HG02678 (cell line): ENCODE measurements at regions not wholly inside any gene's neighbourhood (a gene's known extent, or its start where the extent isn't known, plus 50 kb on each side); places are given as distances from the start of the nearest gene placed in this dataset.

Source experiments
- ATAC-seq: cut with Tn5 transposase; IDR thresholded peaks from one replicate; pipeline ENCODE4 v1.9.1; 2021; ENCODE audit warnings: mild to moderate bottlenecking, moderate library complexity; ENCODE audit not compliant: unreplicated experiment

DNA sequence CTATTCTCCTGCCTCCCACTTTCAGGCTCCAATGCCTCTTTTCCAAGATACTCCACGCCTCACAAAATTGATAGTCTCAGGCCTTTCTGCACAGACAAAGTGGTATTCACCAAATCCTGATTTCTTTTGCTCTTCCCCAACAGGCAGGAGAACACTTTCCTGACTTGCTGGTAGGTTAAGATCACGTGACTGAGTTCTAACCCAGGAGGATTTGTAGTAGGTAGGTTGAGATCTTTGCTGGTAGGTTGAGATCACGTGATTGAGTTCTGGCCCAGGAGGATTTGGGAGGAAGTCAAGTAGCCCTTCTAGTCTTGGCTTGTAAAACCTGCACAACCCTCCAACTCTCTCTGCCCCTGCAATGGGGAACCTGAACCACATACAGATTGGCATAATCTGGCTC is 741.5 kb downstream of the TYW1 start:
- no peak for ATAC-seq

DNA sequence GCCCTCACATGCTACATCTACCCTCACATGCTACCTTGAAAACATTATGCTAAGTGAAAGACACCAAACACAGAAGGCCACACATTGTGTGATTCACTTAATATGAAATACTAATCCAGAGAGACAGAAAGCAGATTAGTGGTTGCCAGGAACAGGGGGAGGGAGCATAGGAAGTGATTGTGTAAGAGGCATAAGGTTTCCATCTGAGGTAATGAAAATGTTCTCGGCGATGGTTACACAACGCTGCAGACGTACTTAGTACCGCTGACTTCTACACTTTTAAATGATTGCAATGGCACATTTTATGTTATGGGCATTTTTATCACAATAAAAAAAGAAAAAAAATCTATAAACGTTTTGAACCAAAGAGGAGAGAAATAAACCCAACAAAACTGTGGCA is 742.3 kb downstream of the TYW1 start:
- no peak for ATAC-seq

DNA sequence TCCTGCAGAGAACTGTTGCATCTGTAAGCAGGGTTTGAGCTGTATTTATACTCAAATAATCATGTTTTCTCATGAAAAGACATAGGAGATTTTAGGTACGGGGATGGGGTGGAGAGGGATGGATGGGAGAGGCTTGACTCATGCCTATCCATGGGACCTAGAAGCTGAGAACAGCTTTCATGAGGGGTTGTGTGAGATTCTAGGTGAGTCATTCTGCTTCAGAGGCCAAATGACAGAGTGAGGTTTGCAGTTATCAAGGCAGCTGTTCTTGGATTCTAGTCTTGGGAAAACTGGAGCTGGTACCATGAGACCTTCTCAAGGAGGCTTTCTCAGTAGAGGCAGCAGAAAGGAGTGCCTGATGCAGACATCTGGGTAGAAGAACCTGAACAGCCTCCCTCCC is 746.9 kb downstream of the TYW1 start:
- no peak for ATAC-seq

DNA sequence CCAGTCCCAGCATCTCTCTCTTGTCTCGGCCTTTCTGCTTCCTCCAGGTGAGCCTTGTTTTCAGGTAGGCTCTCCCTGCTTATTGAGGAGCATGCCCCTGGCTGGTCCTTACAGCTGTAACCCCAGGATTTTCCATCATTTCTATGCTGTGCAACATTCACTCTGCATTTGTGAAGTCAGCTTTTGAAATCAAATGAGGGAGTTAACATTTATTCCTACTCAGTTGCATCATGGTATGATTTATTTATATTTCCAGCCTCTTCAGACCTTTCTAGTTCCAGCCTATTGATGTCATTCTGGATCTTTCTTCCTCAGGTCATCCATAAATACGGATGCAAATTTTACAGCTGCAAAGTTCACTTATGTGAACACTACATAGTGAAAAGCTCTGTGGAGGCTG is 755.6 kb downstream of the TYW1 start:
- ATAC-seq = no peak

DNA sequence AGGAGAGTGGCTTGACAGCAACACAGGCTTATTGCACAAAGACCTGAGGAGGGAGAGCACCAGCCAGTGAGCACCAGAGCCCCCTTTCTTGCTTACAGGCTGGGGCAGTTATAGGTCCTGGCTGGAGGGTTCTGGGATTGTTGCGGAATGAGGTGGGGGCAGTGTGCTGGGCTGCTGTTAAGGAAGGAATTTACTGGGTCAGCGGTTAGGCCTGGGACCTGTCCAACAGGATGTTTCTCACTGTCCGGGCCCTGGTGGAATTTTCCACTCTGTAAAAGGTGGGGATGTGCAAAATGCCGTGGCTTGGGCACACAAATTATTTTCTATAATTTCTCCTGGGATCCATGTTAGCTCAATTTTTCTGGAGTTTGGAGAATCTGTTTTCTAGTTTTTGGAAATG is 757.3 kb downstream of the TYW1 start:
- ATAC-seq = no peak

DNA sequence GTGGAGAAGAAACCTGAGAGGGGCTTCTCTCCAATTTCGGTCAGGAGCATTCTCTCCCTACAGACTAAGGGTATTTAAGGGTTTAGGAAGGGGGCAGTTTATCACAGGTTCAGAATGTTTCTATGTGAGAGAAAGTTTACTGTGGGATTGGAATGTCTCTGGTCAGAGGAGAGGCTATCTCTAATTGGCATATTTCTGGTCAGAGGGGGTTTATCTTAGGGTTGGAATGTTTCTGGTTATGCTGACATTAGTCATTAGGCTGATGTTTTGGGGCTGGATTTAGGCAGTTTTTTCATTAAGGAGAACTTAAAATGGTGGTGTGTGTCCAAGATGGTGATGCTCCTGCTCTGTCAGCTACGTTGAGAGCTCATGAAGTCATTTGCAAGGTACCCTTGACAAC is 758.0 kb downstream of the TYW1 start:
- ATAC-seq = no peak

DNA sequence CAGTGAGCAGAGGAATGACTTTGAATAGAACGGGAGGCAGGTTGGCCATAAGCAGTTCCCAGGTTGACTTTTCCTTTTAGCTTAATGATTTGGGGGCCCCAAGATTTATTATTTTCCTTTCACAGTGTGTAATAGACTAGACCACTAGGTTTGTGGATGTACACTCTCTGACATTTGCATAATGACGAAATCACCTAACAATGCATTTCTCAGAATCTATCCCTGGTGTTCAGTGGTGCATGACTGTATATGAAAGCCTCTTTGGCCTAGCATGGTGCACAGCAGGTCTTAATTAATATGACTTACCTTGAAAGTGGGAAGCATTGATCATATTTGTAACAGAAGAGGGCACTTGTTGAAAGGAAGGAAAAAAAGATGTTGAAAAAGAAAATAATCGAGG is 761.9 kb downstream of the TYW1 start:
- ATAC-seq = no peak

DNA sequence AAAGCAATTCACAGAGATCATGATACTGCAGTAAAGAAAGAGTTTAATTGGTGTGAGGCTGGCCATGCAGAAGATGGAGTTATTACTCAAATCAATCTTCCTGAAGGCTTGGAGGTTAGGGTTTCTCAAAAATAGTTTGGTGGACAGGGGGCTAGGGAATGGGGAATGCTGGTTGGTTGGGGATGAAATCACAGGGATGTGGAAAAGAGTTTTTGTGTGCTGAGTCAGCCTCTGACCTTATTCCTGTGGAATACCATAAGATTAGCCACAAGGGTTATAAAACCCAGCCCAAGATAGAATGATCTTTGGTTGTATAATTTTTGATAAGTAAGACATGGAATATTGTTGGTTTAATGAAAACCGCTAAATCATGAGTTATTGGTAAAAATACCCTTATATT is 764.3 kb downstream of the TYW1 start:
- ATAC-seq = no peak

DNA sequence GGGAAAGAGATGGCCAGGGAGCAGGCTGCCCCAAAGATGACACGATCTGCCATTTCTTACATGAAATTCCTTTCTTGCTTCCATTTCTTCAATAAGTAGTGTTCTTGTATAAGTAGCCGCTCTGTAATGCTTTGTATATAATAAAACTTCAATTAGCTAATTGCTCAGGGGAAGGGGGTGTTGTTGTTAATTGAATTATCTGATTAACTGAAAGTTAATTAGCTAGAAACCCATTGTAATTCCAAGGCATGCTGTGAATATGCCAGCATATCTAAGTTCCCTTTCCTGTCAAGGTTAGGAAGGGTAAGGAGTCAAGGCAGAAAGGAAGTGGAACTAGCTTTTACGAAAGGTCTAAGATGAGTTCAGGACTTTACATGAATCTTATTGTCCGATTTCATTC is 765.9 kb downstream of the TYW1 start:
- ATAC-seq = no peak

DNA sequence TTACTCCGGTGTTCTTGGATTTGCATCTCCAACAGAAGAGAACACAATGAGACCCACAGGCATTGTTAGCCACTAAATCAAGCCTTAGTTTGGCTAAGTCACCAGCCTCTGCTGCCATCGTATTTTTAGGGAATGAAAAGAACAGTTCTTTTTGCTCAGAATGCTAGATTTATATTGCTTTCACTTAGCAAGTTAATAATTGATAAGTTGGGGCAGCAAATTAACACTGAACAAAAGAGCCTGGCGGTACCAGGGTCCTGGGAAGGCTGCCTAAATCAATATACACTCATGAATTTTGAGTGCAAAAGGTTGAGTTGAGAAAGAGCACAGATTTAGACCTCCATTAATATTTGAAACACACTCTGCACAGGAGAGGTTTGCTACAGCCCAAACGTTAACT is 767.7 kb downstream of the TYW1 start:
- no peak for ATAC-seq

DNA sequence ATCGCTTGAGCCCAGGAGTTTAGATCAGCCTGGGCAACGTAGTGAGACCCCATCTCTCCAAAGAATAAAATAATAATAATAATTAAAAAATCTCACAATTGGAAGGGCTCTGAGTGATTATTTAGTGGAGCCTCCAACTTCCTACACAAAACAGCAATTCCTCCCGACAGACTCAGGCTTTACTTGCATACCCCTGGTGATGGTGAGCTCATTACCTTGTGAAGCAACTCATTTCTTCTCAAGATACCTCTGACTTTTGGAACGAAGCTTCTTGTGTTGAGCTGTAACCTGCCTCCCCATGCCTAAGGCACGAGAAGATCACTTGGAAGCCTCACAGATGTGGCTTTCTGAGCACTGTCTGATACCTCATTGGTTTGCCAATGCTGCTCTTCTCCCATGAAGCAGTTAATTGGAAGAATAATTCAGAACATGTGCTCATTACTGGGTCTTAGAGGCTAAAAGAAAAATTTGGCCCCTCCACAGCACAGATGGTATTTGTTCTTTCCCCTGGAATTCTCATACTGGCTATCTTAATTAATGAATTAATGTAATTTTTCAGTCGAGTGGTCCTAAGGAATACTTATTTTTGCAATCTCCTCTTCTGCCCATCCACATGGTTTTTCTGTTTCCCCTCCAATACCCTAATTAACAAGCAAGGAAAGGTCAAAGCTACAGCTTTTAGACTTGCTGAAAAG is 769.0 kb downstream of the TYW1 start:
- no peak for ATAC-seq

DNA sequence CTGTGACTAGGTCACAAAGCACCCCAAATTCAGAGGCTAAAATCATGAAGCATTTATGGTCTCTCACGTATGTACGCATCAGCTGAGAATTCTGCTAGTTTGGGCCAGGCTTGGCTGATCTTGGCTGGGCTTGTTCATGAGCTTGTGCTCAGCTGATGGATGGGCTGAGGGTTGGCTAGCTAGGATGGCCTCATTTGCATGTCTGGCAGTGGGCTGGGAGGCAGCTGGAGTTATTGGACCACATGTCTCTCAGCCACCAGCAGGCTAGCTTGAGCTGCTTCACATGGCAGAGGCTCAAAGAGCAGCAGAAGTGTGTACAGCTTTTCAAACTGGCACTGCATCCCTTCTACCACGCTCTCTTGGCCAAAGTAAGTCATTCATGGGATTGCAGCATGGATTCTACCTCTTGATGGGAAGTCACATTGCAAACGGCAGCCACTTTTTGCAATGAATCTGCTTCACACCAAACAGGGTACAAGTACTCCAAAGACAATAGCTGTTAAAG is 770.3 kb downstream of the TYW1 start:
- ATAC-seq = no peak

DNA sequence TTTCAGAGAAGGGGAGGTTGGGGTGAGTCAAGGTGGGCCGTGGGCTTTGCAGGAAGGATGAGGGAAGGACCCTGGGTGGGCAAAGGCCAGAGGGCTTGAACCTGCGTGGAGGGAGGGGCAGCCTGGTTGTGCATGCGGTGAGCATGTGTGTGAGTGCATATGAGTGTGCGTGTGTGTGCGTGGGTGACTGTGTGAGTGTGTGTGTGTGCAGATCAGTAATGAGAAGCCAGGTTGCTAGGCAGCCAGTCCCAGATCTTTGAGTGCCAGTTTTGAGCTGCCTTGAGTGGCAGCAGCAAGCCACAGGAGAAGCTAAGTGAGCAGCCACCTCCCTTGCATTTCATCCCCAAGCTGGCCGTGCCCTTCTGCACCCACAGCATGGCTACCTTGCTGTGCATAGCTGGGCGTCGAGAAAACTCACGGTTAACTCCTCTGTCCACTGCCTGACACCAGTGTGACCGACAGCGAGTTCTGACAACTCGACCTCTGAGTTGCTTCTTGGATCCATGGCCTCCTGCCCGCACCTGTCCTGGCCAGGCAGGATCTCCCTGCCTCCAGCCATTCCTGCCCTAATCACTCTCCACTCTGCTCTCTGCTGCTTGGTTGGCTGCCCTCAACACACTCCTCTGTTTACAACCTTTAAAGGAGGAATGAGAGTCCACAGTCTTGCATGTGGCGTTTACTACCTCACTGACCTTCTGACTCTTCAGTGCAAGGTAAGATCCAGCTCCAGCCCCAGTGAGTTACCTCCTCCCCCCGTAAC is 775.4 kb downstream of the TYW1 start:
- no peak for ATAC-seq

DNA sequence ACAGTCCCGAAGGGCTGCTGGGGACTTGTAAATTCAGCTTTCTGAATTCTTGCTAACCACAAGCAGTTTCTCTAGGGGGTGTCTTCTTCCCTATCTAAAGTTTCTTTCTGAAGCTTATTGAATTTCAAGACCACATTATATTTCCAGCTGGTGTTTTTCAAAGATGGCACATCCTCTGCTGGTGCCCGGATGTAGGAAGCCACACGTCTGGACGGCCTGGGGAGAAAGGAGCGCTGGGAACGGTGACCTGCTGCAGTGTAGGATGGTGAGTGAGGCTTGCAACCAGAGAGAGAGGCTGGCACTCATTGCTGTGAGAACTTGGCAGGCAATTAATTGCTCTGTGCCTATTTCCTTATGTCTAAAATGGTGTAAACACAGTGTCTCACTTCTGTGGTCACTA is 776.4 kb downstream of the TYW1 start:
- ATAC-seq = no peak

DNA sequence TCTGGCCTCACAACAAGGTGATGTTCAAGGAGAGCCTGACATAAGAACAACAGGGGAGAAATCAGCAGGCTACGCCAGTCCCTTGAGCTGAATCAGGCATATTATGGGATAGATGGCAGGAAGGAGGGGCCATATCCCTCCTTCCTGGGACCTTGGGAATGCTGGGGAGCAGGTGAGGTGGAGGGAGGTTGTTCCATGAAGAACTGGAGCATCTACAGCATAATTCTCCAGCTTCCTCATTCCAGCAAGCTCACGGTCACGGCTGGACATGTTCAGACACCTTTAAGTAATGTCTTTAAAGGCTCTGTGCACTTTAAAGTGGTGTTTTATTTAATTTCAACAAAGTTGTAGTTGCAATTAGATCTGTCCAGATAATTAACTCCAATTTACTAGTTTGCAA is 780.5 kb downstream of the TYW1 start:
- no peak for ATAC-seq

DNA sequence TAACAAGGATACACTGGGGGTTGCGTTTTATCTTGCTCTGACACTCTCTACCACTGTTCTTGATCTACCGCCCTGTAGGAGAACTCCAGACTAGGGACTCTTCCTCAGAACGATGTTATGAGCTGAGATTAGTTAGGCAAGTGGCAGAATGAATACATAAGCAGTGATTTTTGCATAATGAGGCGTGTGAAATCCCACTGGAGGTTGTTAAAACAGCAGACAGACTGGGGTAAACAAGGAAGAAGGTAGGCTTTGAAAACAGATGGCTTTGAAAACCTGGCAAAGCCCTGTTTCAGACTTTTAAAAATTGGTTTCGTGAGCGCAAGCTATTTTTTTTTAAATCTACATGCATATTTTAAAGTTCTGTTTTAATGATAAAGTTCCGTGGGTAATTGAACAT is 785.2 kb downstream of the TYW1 start:
- ATAC-seq = no peak

DNA sequence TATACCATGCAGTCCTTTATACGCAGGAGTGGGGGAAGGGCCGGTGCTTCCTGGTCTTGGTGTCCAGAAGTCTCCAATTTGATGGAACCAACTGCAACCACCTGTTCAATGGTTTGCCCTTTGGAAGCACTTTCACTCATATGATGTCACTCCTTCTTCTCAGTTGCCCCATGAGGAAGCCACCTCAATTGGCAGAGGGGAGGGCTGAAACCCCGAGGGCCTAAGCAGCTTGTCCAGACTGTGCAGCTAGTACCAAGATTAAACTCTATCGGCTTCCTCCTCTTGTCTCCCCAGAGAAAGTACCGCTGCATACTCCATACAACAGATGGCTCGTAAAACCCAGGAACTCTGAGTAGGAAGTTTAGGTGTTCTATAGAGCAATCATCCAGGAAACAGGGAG is 789.4 kb downstream of the TYW1 start:
- no peak for ATAC-seq

DNA sequence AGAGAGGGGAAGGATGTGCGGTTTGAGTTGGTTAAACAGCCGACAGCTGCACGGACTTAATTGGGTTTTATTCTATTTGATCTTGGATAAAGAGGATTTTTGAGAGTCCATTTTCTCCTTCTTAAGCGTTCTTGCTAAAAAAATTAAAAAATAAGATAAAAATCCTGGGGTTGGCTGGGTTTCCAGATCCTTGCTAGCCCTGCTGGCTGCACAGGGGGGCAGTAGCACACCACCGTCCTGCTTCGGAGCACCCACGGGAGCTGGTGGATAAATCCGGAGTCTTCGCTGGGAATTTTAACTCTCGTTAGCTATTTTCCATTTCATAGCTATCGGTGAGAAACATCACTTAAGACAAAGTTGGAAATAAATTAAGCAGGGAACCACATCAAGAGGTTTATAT is 792.0 kb downstream of the TYW1 start:
- ATAC-seq = no peak

DNA sequence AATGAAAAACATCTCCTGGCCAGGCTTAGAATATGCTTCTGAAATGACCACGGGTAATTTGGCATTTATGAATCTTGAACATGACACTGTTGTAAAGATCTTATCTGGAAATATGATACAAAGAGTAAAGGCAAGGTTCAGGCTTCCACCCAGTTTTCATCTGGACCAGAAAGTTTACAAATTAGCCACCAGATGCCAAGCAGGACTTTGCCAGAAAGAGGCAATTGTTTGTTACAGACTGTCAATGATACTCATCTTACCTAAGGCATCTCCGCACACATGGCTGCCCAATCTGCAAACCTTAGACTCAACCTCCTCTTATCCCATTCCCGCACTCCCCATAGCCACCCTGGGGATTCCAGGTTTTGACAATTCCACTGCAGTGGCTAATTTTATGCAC is 795.3 kb downstream of the TYW1 start:
- no peak for ATAC-seq

DNA sequence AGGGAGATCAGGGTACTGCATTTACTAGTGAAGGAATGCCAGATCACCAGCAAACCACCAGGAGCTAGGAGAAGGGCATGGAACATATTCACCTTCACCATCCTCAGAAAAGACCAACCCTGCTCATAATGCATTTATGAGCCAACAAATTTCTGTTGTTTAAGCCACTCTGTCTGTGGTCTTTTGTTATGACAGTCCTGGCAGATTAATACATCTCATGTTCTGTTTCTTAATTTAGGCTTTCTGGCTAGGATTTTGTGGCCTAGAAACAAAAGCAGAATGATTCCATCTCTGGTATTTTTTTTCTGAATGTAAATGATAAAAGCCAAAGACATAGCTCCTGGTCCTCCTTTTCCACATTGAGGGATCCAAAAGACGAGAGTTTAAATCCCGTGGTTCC is 797.9 kb downstream of the TYW1 start:
- ATAC-seq = no peak

DNA sequence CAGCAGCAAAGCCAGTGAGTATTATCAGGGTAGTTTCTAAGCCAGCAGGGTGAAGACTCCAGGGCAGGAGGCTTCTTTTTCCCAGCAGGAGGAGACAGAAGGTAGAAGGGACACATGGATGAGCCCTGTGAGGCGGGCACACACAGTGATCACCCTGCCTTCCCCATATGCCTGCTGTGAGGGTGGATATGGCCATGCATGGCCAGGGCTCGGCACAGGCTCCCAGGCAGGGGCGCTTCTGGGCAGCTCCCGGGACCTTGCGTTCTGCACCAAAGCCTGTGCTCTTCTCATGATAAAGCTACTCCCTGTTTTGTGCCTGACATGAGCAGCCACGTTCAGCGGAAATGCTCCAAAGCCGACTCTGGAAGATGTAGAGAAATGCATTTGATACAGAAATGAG is 807.2 kb downstream of the TYW1 start:
- ATAC-seq = no peak

DNA sequence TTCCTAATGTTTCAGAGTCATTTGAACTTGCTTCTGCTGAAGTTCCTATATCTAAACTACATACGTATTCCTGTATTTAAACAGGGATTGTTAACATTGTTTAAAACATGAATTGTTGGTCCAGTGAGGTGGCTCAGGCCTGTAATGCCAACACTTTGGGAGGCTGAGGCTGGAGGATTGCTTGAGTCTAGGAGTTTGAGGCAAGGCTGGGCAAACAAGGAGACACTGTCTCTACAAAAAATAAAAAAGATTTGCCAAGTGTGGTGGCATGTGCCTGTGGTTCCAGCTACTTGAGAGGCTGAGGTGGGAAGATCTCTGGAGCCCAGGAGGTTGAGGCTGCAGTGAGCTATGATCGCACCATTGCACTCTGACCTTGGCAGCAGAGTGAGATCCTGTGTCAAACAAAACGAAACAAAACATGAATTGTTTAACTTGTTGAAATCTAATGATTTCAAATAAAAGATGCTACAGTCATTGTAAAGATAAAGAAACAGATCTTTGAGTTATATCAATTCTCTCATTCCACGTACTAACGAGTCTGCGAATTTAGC is 809.4 kb downstream of the TYW1 start:
- no peak for ATAC-seq
